HG03280 (cell line): ENCODE measurements at regions not wholly inside any gene's neighbourhood (a gene's known extent, or its start where the extent isn't known, plus 50 kb on each side); places are given as distances from the start of the nearest gene placed in this dataset.
"Not testable (repeated sequence)": the region's sequence is repeated elsewhere in the genome, so short reads cannot be mapped to it uniquely, and the experiment has no call there.

Experiments
- ATAC-seq: cut with Tn5 transposase; IDR thresholded peaks from one replicate; pipeline ENCODE4 v1.9.1; 2021; ENCODE audit warnings: mild to moderate bottlenecking, moderate library complexity; ENCODE audit not compliant: unreplicated experiment

- not testable (repeated sequence) for ATAC-seq
Measured at GRCh38 chr7:68195642-68196041, 1199.0 kb downstream of the TYW1 start.

GRCh38 chr7:68200051-68200670 is 1203.5 kb downstream of the TYW1 start:
- no peak for ATAC-seq

GRCh38 chr7:68203251-68203650 is 1206.6 kb downstream of the TYW1 start:
- no peak for ATAC-seq

- no peak for ATAC-seq
Measured at GRCh38 chr7:68205826-68206225, 1209.2 kb downstream of the TYW1 start.

- ATAC-seq = no peak
Measured at GRCh38 chr7:68206946-68207485, 1210.4 kb downstream of the TYW1 start.

- ATAC-seq = no peak
Measured at GRCh38 chr7:68207676-68208075, 1211.0 kb downstream of the TYW1 start.

GRCh38 chr7:68209486-68209885 is 1212.9 kb downstream of the TYW1 start:
- no peak for ATAC-seq

- ATAC-seq = no peak
Measured at GRCh38 chr7:68213838-68214237, 1217.2 kb downstream of the TYW1 start.

- ATAC-seq = no peak
Measured at GRCh38 chr7:68216051-68216450, 1219.4 kb downstream of the TYW1 start.

- ATAC-seq = no peak
Measured at GRCh38 chr7:68217426-68217825, 1220.8 kb downstream of the TYW1 start.

- ATAC-seq = no peak
Measured at GRCh38 chr7:68218461-68218860, 1221.8 kb downstream of the TYW1 start.

GRCh38 chr7:68222311-68222710 is 1225.7 kb downstream of the TYW1 start:
- ATAC-seq = no peak

- no peak for ATAC-seq
Measured at GRCh38 chr7:68224041-68224741, 1227.6 kb downstream of the TYW1 start.

GRCh38 chr7:68231011-68231410 is 1234.4 kb downstream of the TYW1 start:
- not testable (repeated sequence) for ATAC-seq

GRCh38 chr7:68235937-68236336 is 1239.3 kb downstream of the TYW1 start:
- ATAC-seq = no peak

GRCh38 chr7:68238204-68238805 is 1241.7 kb downstream of the TYW1 start:
- no peak for ATAC-seq

- no peak for ATAC-seq
Measured at GRCh38 chr7:68243128-68243527, 1246.5 kb downstream of the TYW1 start.

- no peak for ATAC-seq
Measured at GRCh38 chr7:68244389-68244788, 1247.8 kb downstream of the TYW1 start.

- ATAC-seq = no peak
Measured at GRCh38 chr7:68245688-68246087, 1249.1 kb downstream of the TYW1 start.

- no peak for ATAC-seq
Measured at GRCh38 chr7:68246189-68246633, 1249.6 kb downstream of the TYW1 start.

- ATAC-seq = no peak
Measured at GRCh38 chr7:68247126-68247525, 1250.5 kb downstream of the TYW1 start.

- ATAC-seq = no peak
Measured at GRCh38 chr7:68247571-68247970, 1250.9 kb downstream of the TYW1 start.
